HG02610 (cell line): ENCODE measurements at regions not wholly inside any gene's neighbourhood (a gene's known extent, or its start where the extent isn't known, plus 50 kb on each side); places are given as distances from the start of the nearest gene placed in this dataset.
"Not testable (repeated sequence)": the region's sequence is repeated elsewhere in the genome, so short reads cannot be mapped to it uniquely, and the experiment has no call there.

Source experiments
- ATAC-seq: cut with Tn5 transposase; IDR thresholded peaks from one replicate; pipeline ENCODE4 v1.9.1; 2021; ENCODE audit warnings: mild to moderate bottlenecking, moderate library complexity; ENCODE audit not compliant: unreplicated experiment

GRCh38 chrX:40418813-40419195 is 162.0 kb upstream of the ATP6AP2 start:
- ATAC-seq, result no peak

GRCh38 chrX:40418146-40418812 is 162.5 kb upstream of the ATP6AP2 start:
- no peak for ATAC-seq

GRCh38 chrX:40415675-40416074 is 165.1 kb upstream of the ATP6AP2 start:
- ATAC-seq, result no peak

- ATAC-seq, result no peak
Observed at GRCh38 chrX:40414335-40414734, 166.4 kb upstream of the ATP6AP2 start.

GRCh38 chrX:40411340-40412111 is 169.2 kb upstream of the ATP6AP2 start:
- no peak for ATAC-seq

GRCh38 chrX:40410859-40411258 is 169.9 kb upstream of the ATP6AP2 start:
- ATAC-seq, result no peak

GRCh38 chrX:40406330-40406859 is 174.4 kb upstream of the ATP6AP2 start:
- no peak for ATAC-seq

GRCh38 chrX:40405399-40405798 is 175.4 kb upstream of the ATP6AP2 start:
- no peak for ATAC-seq

GRCh38 chrX:40403757-40404156 is 177.0 kb upstream of the ATP6AP2 start:
- ATAC-seq, result no peak

- no peak for ATAC-seq
Observed at GRCh38 chrX:40402831-40403533, 177.8 kb upstream of the ATP6AP2 start.

- ATAC-seq, result no peak
Observed at GRCh38 chrX:40395102-40395501, 185.7 kb upstream of the ATP6AP2 start.

- ATAC-seq, result no peak
Observed at GRCh38 chrX:40394302-40394701, 186.5 kb upstream of the ATP6AP2 start.

GRCh38 chrX:40392599-40392998 is 188.2 kb upstream of the ATP6AP2 start:
- no peak for ATAC-seq

GRCh38 chrX:40391662-40392061 is 189.1 kb upstream of the ATP6AP2 start:
- no peak for ATAC-seq

GRCh38 chrX:40389555-40389954 is 191.2 kb upstream of the ATP6AP2 start:
- no peak for ATAC-seq

- ATAC-seq, result no peak
Observed at GRCh38 chrX:40388441-40388840, 192.3 kb upstream of the ATP6AP2 start.

GRCh38 chrX:40387869-40388268 is 192.9 kb upstream of the ATP6AP2 start:
- ATAC-seq, result not testable (repeated sequence)

- not testable (repeated sequence) for ATAC-seq
Observed at GRCh38 chrX:40387311-40387710, 193.5 kb upstream of the ATP6AP2 start.

- no peak for ATAC-seq
Observed at GRCh38 chrX:40385682-40386081, 195.1 kb upstream of the ATP6AP2 start.

- ATAC-seq, result no peak
Observed at GRCh38 chrX:40385256-40385655, 195.5 kb upstream of the ATP6AP2 start.

GRCh38 chrX:40383969-40384368 is 196.8 kb upstream of the ATP6AP2 start:
- no peak for ATAC-seq

- no peak for ATAC-seq
Observed at GRCh38 chrX:40383360-40383759, 197.4 kb upstream of the ATP6AP2 start.
